Gastroesophageal sphincter (tissue), 3 donors: ENCODE measurements at regions not wholly inside any gene's neighbourhood (a gene's known extent, or its start where the extent isn't known, plus 50 kb on each side); places are given as distances from the start of the nearest gene placed in this dataset.

Experiments used
- CTCF ChIP-seq, 4 experiments: fragments of 200-600 bp in 2 of 4; fragments of 450-650 bp in 2 of 4; sonication (generic) in 1 of 4; IDR thresholded peaks; one replicate each; pipeline ENCODE4 v1.5.1; 2017 to 2019; ENCODE audit warnings: antibody characterized with exemption in 4 of 4, mild to moderate bottlenecking in 2 of 4, moderate library complexity in 2 of 4
- POLR2A ChIP-seq, 2 donors: fragments of 450-650 bp; IDR thresholded peaks; one replicate each; pipeline ENCODE4 v1.6.1; 2017; ENCODE audit warnings: antibody characterized with exemption in 2 of 2, mild to moderate bottlenecking in 2 of 2, moderate library complexity in 1 of 2

- TF ChIP-seq POLR2A (IDR thresholded peaks at IDR 0.05) (no peak), CTCF (IDR thresholded peaks at IDR 0.05) (no peak)
These were observed 396.5 kb downstream of the PRDM5 start for GRCh38 chr4:120526033-120526432.
